ENCODE measurements at regions not wholly inside any gene's neighbourhood (a gene's known extent, or its start where the extent isn't known, plus 50 kb on each side); places are given as distances from the start of the nearest gene placed in this dataset.

GRCh38 chr13:40469581-40470310 is 196.7 kb downstream of the FOXO1 start:
- DNase-seq: no peak

GRCh38 chr13:40470660-40471059 is 195.8 kb downstream of the FOXO1 start:
- DNase-seq: no peak

- no peak for DNase-seq
Observed at GRCh38 chr13:40471076-40471475, 195.4 kb downstream of the FOXO1 start.

DNA sequence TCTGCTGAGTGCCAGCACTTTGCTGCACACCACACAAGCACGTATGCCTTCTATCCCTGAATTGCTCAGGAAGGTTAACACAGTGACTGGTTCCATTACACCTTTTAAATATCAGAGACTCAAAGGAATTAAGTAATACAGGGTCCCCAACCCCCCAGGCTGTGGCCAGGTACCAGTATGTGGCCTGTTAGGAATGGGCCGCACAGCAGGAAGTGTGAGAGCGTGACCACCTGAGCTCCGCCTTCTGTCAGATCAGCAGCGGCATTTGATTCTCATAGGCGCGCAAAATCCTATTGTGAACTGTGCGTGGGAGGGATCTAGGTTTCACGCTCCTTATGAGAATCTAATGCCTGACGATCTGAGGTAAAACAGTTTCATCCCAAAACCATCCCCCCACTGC is 194.5 kb downstream of the FOXO1 start:
- no peak for DNase-seq

DNA sequence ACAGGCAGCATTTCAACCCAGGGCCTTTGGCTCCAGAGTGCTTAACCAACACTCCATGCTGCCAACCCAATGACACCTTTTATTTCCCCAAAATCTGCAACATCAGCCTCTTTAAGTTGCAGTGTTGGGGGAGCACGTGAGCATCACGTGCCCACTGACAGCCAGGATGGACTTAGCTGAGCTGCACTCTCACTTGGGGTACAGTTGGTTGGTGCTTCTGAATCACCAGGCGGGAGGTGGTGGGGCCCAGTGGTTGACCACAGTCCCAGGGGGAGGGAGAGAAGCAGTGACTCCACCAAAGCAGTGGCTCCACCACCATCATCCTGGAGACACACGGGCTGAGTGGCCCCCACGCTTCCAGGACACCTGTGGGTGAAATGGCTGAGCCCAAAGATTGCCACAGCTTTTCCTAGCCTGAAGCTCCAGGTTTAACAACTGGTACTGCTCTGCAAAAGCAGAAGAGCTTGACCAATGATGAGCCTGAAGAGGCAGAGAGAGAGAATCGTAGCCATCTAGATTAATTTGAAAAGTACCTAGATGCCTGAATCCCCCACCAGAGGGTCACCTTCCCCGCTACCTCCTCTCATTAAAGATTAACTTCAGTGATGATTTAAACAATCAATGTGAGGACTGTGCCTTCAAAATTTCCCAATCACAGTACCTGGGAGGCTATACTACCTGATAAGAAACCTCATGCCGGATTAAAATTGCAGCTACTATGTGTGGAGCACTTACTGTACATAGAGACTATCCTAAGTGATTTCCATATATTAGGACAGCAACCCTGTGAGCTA is 193.8 kb downstream of the FOXO1 start:
- no peak for DNase-seq

- DNase-seq: no peak
Observed at GRCh38 chr13:40475617-40476016, 190.8 kb downstream of the FOXO1 start.

- DNase-seq: no peak
Observed at GRCh38 chr13:40476175-40476958, 190.1 kb downstream of the FOXO1 start.

DNA sequence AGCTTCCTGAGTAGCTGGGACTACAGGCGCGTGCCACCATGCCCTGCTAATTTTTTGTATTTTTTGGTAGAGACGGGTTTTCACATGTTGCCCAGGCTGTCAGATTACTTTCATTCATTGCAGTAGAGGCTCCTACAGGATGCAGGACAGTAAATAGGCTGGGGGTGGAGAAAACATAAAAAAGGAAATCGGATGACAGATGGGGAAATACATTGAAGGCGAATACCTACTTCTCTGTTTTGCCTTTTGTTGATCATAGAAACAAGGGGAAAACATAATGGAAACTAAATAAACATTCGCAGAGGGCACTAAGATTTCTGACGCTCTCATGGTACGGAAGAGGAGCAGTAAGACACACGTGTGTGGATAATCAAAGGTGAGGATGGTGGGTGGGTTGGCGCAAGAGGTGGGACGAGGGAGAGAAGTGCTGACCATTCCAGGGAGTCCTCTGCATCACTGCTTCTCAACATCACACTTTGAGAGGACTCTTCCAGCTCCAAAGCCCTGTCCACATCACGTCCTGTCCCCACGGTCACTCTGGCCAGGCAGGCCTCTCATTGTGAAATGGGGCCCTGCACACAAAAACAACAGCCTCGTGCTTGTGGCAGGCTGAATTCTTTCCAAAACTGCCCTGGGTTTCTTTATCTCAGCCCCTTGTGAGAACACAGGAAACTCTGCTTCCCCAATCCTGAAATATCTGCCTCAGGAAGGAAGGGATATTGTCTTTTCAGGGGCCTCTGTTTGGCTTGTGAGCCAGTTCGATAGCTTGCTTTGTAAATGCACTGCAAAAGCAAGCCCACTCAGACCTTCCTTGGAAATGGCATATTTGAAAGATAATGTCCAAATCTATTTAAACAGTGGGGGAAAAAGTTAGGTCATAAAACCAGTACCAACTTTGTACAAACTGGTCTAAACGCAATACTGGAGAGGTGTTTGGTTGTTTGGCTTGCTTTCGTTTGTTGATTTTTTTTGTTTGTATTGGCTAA is 188.5 kb downstream of the FOXO1 start:
- no peak for DNase-seq

DNA sequence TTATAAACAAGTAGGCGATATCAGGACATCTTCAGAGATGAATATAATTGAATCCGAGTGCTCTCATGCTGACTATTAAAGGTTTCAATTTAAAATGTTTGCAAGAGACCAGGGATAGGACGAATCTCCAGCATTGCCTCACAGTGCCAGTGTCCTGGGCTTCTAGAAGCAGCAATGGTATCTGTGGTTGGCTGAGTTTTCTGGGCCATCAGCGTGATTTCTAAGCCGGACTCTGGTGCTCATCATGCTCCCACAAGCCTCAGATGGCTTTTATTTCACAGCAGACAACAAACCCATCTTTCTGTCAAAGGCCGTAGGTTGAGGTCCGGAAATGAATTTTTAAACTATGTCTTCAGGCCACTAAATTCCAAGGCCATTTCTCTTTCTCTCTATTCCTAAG is 187.7 kb downstream of the FOXO1 start:
- no peak for DNase-seq

DNA sequence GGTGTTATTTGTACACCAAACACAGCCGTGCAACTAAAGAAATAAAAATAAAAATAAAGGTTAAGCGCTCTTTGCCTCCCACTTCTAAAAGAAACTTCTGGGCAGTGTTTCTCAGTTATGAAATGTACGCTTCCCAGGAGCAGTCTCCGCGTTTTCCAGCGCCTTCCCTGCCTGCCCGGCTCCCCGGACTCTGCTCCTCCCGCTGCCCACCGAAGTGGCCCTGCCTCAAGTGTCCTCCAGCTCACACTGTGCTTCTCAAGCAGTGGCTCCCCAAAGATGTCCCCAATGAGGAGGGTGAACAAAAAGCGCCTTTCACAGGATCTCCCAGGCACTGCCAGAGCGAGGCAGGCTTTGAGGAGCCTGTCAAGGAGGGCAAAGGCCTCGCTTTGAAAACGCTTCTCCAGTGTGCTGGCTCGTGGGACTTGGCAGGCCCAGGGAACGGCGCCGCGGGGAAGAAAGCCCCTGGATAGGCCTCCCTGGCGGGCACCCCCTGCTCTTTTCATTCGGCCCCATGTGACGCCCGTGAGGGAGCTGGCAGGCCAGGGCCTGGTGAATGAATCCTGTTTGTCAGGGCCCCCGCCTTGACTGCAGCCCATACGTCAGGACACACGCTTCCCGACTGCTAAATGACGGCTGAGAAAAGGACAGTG is 187.1 kb downstream of the FOXO1 start:
- no peak for DNase-seq

- no peak for DNase-seq
Observed at GRCh38 chr13:40480012-40480914, 186.2 kb downstream of the FOXO1 start.

- no peak for DNase-seq
Observed at GRCh38 chr13:40480915-40481516, 185.4 kb downstream of the FOXO1 start.

- peak; percentile 1 for DNase-seq
Observed at GRCh38 chr13:40483601-40484000, 182.8 kb downstream of the FOXO1 start.

- DNase-seq: no peak
Observed at GRCh38 chr13:40484101-40484800, 182.2 kb downstream of the FOXO1 start.

- no peak for DNase-seq
Observed at GRCh38 chr13:40484974-40485373, 181.5 kb downstream of the FOXO1 start.

DNA sequence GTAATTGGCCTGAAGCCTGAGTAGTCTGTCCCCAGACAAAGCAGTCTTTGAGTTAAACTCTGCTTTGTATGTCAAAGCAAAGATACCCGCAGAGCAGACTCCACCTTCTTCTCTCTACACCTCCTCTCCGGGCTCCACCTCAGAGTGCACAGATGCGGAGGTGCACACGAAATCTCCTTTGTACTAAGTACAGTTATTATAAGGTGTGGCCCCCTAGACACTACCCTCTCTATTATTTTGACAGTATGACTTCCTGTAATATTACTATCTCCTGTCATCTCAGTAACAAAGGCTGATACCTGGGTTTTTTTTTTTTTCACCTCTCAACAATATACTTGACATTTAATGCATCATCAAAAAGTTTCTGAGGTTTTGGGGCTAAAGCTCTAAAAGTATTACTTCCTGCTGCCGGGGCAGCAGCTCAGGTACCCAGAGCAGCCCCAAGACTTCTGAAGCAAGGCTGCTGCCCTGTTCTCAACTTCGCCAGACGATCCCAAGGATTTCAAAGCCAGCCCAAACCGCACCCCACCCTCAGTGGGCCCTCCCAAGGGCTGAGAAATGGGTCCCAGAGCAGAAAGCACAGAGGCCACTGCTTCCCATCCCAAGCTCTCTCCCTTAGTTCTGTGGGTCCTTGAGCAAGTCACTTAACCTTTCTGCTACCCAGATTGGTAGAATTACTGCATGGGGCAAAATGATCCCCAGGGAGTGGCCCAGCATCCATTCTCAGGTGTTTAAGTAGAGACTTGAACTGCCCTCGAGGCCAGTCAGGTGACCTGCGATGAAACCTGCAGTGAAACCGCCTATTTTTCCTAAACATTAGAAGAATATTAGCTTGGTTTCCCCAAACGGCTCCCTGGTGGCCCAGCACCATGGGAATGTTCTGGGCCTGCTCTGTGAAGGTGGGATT is 180.6 kb downstream of the FOXO1 start:
- DNase-seq: no peak

DNA sequence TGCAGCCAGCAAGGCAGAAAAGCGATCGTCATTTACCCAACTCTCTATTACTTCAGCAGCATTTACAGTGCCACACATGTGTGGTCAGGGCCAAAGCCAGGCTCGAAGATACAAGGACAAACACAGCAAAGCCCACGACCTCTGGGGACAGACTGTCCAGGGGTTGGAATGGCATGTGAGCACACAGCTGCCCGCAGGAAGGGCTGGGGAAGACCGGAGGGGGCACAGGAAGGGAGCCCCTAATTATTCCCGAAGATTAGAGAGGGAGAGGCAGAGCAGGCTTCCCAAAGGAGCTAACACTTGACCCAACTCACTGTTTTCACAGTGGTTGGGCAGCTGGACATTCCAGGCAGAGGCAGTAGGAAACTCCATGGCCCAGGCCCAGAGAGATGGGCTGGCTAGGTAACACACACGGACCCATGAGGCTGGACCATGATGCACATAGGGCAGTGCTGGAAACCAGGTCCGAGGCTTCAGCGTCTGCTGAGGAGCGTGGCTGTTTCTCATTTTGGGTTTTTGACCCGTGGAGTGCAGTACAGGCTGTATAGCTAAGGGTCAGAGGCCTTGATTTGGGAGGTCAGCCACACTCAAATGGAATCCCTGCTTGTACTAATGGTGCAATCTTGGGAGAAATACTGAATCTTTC is 179.8 kb downstream of the FOXO1 start:
- DNase-seq: no peak

DNA sequence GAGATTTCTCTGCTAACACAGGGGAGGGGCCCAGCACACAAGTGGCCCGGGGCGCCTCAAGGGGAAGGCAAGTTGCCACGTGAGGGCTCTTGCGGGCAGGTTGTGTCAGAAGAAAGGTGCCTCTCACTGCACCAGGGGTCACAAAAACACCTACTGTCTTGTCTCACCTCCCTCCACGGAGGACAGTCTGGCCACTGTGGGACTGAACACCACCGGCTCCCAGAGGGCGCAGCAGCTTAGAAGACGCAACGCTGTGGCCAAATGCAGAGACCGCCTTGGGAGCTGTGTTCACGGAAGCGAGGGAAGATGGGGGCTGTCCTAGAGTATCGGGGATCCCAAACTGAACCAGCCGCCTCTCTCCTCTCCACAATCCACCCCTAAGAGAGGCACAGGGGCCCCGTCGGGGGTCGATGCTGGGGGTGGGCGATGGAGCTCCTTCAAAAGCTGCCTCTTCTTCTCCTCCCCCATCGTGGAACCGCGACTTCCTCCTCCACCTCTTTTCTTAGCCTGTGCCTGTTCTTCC is 177.5 kb downstream of the FOXO1 start:
- no peak for DNase-seq

Measured in NCI-H510A treated with DMSO at 0.1 percent for 48 hours (cell line).